ENCODE measurements at regions not wholly inside any gene's neighbourhood (a gene's known extent, or its start where the extent isn't known, plus 50 kb on each side); places are given as distances from the start of the nearest gene placed in this dataset.

GRCh38 chr21:18711662-18712061 lies 308.1 kb upstream of the TMPRSS15 start:
- no peaks in the 10 kb centered on the region for H3K4me1 ChIP-seq
- H3K27me3 ChIP-seq = no peaks in the 10 kb centered on the region
- 91 to 95% methylated on average over 1 of the region's 1 CpG for WGBS, 2 donors
- DNase-seq = no peak
- TF ChIP-seq POLR2A (IDR thresholded peaks at IDR 0.05) (no peak), CTCF (IDR thresholded peaks at IDR 0.05) (no peak), POLR2AphosphoS5 (IDR thresholded peaks at IDR 0.05) (no peak), EP300 (IDR thresholded peaks at IDR 0.05) (no peak)
- H3K4me3 ChIP-seq = no peak overlapping the region
- intact Hi-C loops (cut with DNase I) = no loop called here
- H3K9me3 ChIP-seq = peaks cover 0 to 6% (median 0%) of the 10 kb centered on the region in 4 donors
- no peak overlapping the region for H3K27ac ChIP-seq
- H3K36me3 ChIP-seq = no peaks in the 10 kb centered on the region

- H3K27me3 ChIP-seq = no peaks in the 10 kb centered on the region
- 76 to 85% methylated on average over 3 of the region's 3 CpGs for WGBS, 2 donors
Observed at GRCh38 chr21:18715606-18716005, 312.0 kb upstream of the TMPRSS15 start.

GRCh38 chr21:18716578-18717138 lies 313.1 kb upstream of the TMPRSS15 start:
- TF ChIP-seq POLR2A (IDR thresholded peaks at IDR 0.05) (no peak), CTCF (IDR thresholded peaks at IDR 0.05) (no peak), EP300 (IDR thresholded peaks at IDR 0.05) (no peak), POLR2AphosphoS5 (IDR thresholded peaks at IDR 0.05) (no peak)
- H3K27me3 ChIP-seq = no peaks in the 10 kb centered on the region
- H3K4me3 ChIP-seq = no peak overlapping the region
- 7 to 37% methylated on average over 5 of the region's 5 CpGs for WGBS, 2 donors
- no peaks in the 10 kb centered on the region for H3K4me1 ChIP-seq
- DNase-seq = no peak
- no peak overlapping the region for H3K27ac ChIP-seq
- no peaks in the 10 kb centered on the region for H3K36me3 ChIP-seq
- H3K9me3 ChIP-seq = peaks cover 0 to 6% (median 0%) of the 10 kb centered on the region in 4 donors
- intact Hi-C loops (cut with DNase I) = no loop called here

More at GRCh38 chr21:18715606-18716005, 312.0 kb upstream of the TMPRSS15 start:
- no peak overlapping the region for H3K4me3 ChIP-seq
- H3K36me3 ChIP-seq = no peaks in the 10 kb centered on the region
- H3K4me1 ChIP-seq = no peaks in the 10 kb centered on the region
- peaks cover 0 to 6% (median 0%) of the 10 kb centered on the region in 4 donors for H3K9me3 ChIP-seq
- intact Hi-C loops (cut with DNase I) = no loop called here
- no peak for DNase-seq
- TF ChIP-seq POLR2AphosphoS5 (IDR thresholded peaks at IDR 0.05) (no peak), EP300 (IDR thresholded peaks at IDR 0.05) (no peak), POLR2A (IDR thresholded peaks at IDR 0.05) (no peak)
- no peak overlapping the region for H3K27ac ChIP-seq

- Histone ChIP-seq H3K9me3 (no peaks in the 10 kb centered on the region), H3K36me3 (no peaks in the 10 kb centered on the region), H3K27ac (no peak overlapping the region), H3K4me3 (no peak overlapping the region), H3K27me3 (no peaks in the 10 kb centered on the region), H3K4me1 (no peaks in the 10 kb centered on the region)
- TF ChIP-seq CTCF (IDR thresholded peaks at IDR 0.05) (no peak), POLR2AphosphoS5 (IDR thresholded peaks at IDR 0.05) (no peak), POLR2A (IDR thresholded peaks at IDR 0.05) (no peak), EP300 (IDR thresholded peaks at IDR 0.05) (no peak)
- intact Hi-C loops (cut with DNase I) = no loop called here
- no peak for DNase-seq
- 77 to 88% methylated on average over 1 of the region's 1 CpG for WGBS, 2 donors
Observed at GRCh38 chr21:18722193-18722592, 318.6 kb upstream of the TMPRSS15 start.

- no peak for DNase-seq
- Histone ChIP-seq H3K36me3 (no peaks in the 10 kb centered on the region), H3K27me3 (no peaks in the 10 kb centered on the region), H3K27ac (no peak overlapping the region), H3K4me3 (no peak overlapping the region), H3K4me1 (no peaks in the 10 kb centered on the region), H3K9me3 (no peaks in the 10 kb centered on the region)
- 81 to 87% methylated on average over 2 of the region's 2 CpGs for WGBS, 2 donors
- intact Hi-C loops (cut with DNase I) = no loop called here
- TF ChIP-seq EP300 (IDR thresholded peaks at IDR 0.05) = no peak
- no peak for TF ChIP-seq POLR2AphosphoS5 (IDR thresholded peaks at IDR 0.05)
- TF ChIP-seq POLR2A (IDR thresholded peaks at IDR 0.05) = no peak
- no peak for TF ChIP-seq CTCF (IDR thresholded peaks at IDR 0.05)
Observed at GRCh38 chr21:18723171-18723570, 319.6 kb upstream of the TMPRSS15 start.
